ENCODE measurements at regions not wholly inside any gene's neighbourhood (a gene's known extent, or its start where the extent isn't known, plus 50 kb on each side); places are given as distances from the start of the nearest gene placed in this dataset.

GRCh38 chr16:64297863-64298600, 823.8 kb downstream of the CDH11 start:
- Histone ChIP-seq H3K36me3 (ENCODE audit: control insufficient read depth in 2 of 2, extremely low read depth in 1 of 2, insufficient read depth in 2 of 2, low read length in 2 of 2) (no peaks in the 10 kb centered on the region), H3K9me1 (ENCODE audit: control insufficient read depth, extremely low read depth, insufficient read depth, low read length) (no peaks in the 10 kb centered on the region), H3K4me2 (ENCODE audit: control insufficient read depth, extremely low read depth, insufficient read depth, low read depth, low read length) (no peak overlapping the region), H4K20me1 (ENCODE audit: control insufficient read depth, extremely low read depth, insufficient read depth, low read length) (no peaks in the 10 kb centered on the region), H2AFZ (ENCODE audit: control insufficient read depth, low read length) (no peak overlapping the region), H3K9ac (ENCODE audit: control insufficient read depth, extremely low read depth, insufficient read depth, low read length) (no peak overlapping the region), H3K79me2 (ENCODE audit: control insufficient read depth, insufficient read depth, low read length) (no peaks in the 10 kb centered on the region), H3K27ac (ENCODE audit: control insufficient read depth, insufficient read depth, low read length) (no peak overlapping the region), H3K9me3 (ENCODE audit: control insufficient read depth, low read depth, low read length) (no peaks in the 10 kb centered on the region), H3K4me3 (ENCODE audit: control insufficient read depth in 2 of 3, extremely low read depth in 1 of 3, insufficient read depth in 2 of 3, low read depth in 1 of 3, low read length in 3 of 3) (no peak overlapping the region), H3K4me1 (ENCODE audit: control insufficient read depth, extremely low read depth, insufficient read depth, low read length) (no peaks in the 10 kb centered on the region), H3K27me3 (ENCODE audit: control insufficient read depth, extremely low read depth, insufficient read depth, low read length) (no peaks in the 10 kb centered on the region)
- FAIRE-seq (no peak), DNase-seq (ENCODE audit: low read depth, low spot score) (no peak)
- dilution Hi-C loops (cut with MboI; ENCODE audit: extremely low pct_ligation_motif_present, low sequenced_read_pairs), result no loop called here
- TF ChIP-seq EZH2 (IDR thresholded peaks at IDR 0.05; ENCODE audit: low read length), result no peak

- Histone ChIP-seq H3K36me3 (ENCODE audit: control insufficient read depth in 2 of 2, extremely low read depth in 1 of 2, insufficient read depth in 2 of 2, low read length in 2 of 2) (no peaks in the 10 kb centered on the region), H3K27me3 (ENCODE audit: control insufficient read depth, extremely low read depth, insufficient read depth, low read length) (no peaks in the 10 kb centered on the region), H2AFZ (ENCODE audit: control insufficient read depth, low read length) (no peak overlapping the region), H3K27ac (ENCODE audit: control insufficient read depth, insufficient read depth, low read length) (no peak overlapping the region), H3K4me2 (ENCODE audit: control insufficient read depth, extremely low read depth, insufficient read depth, low read depth, low read length) (no peak overlapping the region), H3K4me3 (ENCODE audit: control insufficient read depth in 2 of 3, extremely low read depth in 1 of 3, insufficient read depth in 2 of 3, low read depth in 1 of 3, low read length in 3 of 3) (no peak overlapping the region), H4K20me1 (ENCODE audit: control insufficient read depth, extremely low read depth, insufficient read depth, low read length) (no peaks in the 10 kb centered on the region), H3K4me1 (ENCODE audit: control insufficient read depth, extremely low read depth, insufficient read depth, low read length) (no peaks in the 10 kb centered on the region), H3K79me2 (ENCODE audit: control insufficient read depth, insufficient read depth, low read length) (no peaks in the 10 kb centered on the region), H3K9me1 (ENCODE audit: control insufficient read depth, extremely low read depth, insufficient read depth, low read length) (no peaks in the 10 kb centered on the region), H3K9me3 (ENCODE audit: control insufficient read depth, low read depth, low read length) (no peaks in the 10 kb centered on the region), H3K9ac (ENCODE audit: control insufficient read depth, extremely low read depth, insufficient read depth, low read length) (no peak overlapping the region)
- DNase-seq (ENCODE audit: low read depth, low spot score), result no peak
- no peak for TF ChIP-seq CTCF (optimal IDR thresholded peaks at IDR 0.05 in 1 of 3, IDR thresholded peaks at IDR 0.05 in 1 of 3, conservative IDR thresholded peaks at IDR 0.05 in 1 of 3; ENCODE audit: extremely low read depth in 1 of 3, insufficient read depth in 2 of 3, low read length in 3 of 3)
- no peak for TF ChIP-seq EZH2 (IDR thresholded peaks at IDR 0.05; ENCODE audit: low read length)
- FAIRE-seq, result no peak
- dilution Hi-C loops (cut with MboI; ENCODE audit: extremely low pct_ligation_motif_present, low sequenced_read_pairs), result no loop called here
Observed at GRCh38 chr16:64295466-64295865, 826.4 kb downstream of the CDH11 start.

GRCh38 chr16:64292953-64293352, 828.9 kb downstream of the CDH11 start:
- dilution Hi-C loops (cut with MboI; ENCODE audit: extremely low pct_ligation_motif_present, low sequenced_read_pairs), result no loop called here
- no peak for TF ChIP-seq EZH2 (IDR thresholded peaks at IDR 0.05; ENCODE audit: low read length)
- no peak for TF ChIP-seq CTCF (optimal IDR thresholded peaks at IDR 0.05 in 1 of 3, IDR thresholded peaks at IDR 0.05 in 1 of 3, conservative IDR thresholded peaks at IDR 0.05 in 1 of 3; ENCODE audit: extremely low read depth in 1 of 3, insufficient read depth in 2 of 3, low read length in 3 of 3)
- H3K79me2 ChIP-seq (ENCODE audit: control insufficient read depth, insufficient read depth, low read length), result no peaks in the 10 kb centered on the region
- DNase-seq (ENCODE audit: low read depth, low spot score) (no peak), FAIRE-seq (no peak)
- no peaks in the 10 kb centered on the region for H3K9me3 ChIP-seq (ENCODE audit: control insufficient read depth, low read depth, low read length)
- no peak overlapping the region for H3K4me3 ChIP-seq (ENCODE audit: control insufficient read depth in 2 of 3, extremely low read depth in 1 of 3, insufficient read depth in 2 of 3, low read depth in 1 of 3, low read length in 3 of 3)
- H4K20me1 ChIP-seq (ENCODE audit: control insufficient read depth, extremely low read depth, insufficient read depth, low read length), result no peaks in the 10 kb centered on the region
- H3K27me3 ChIP-seq (ENCODE audit: control insufficient read depth, extremely low read depth, insufficient read depth, low read length), result no peaks in the 10 kb centered on the region
- H2AFZ ChIP-seq (ENCODE audit: control insufficient read depth, low read length), result no peak overlapping the region
- no peaks in the 10 kb centered on the region for H3K4me1 ChIP-seq (ENCODE audit: control insufficient read depth, extremely low read depth, insufficient read depth, low read length)
- no peaks in the 10 kb centered on the region for H3K9me1 ChIP-seq (ENCODE audit: control insufficient read depth, extremely low read depth, insufficient read depth, low read length)
- no peak overlapping the region for H3K9ac ChIP-seq (ENCODE audit: control insufficient read depth, extremely low read depth, insufficient read depth, low read length)
- no peak overlapping the region for H3K27ac ChIP-seq (ENCODE audit: control insufficient read depth, insufficient read depth, low read length)
- H3K36me3 ChIP-seq (ENCODE audit: control insufficient read depth in 2 of 2, extremely low read depth in 1 of 2, insufficient read depth in 2 of 2, low read length in 2 of 2), result no peaks in the 10 kb centered on the region
- H3K4me2 ChIP-seq (ENCODE audit: control insufficient read depth, extremely low read depth, insufficient read depth, low read depth, low read length), result no peak overlapping the region

All from keratinocyte (primary cell).